AG09309 (cell line): ENCODE measurements at regions not wholly inside any gene's neighbourhood (a gene's known extent, or its start where the extent isn't known, plus 50 kb on each side); places are given as distances from the start of the nearest gene placed in this dataset.

Experiments used
- DNase-seq: peaks from one replicate; pipeline ENCODE4 v3.0.0-alpha.2; 2010; ENCODE audit warnings: low read depth
- H3K4me3 ChIP-seq: 2 replicates; pipeline ENCODE4 v1.5.1; 2011; ENCODE audit warnings: mild to moderate bottlenecking, low read depth, low read length, moderate library complexity; ENCODE audit not compliant: control insufficient read depth
- CTCF ChIP-seq: IDR thresholded peaks from 2 replicates; pipeline ENCODE4 v1.5.1; 2011; ENCODE audit warnings: mild to moderate bottlenecking, low read depth, low read length, inconsistent platforms; ENCODE audit not compliant: insufficient read depth, control insufficient read depth; ENCODE audit errors: missing control alignments

DNA sequence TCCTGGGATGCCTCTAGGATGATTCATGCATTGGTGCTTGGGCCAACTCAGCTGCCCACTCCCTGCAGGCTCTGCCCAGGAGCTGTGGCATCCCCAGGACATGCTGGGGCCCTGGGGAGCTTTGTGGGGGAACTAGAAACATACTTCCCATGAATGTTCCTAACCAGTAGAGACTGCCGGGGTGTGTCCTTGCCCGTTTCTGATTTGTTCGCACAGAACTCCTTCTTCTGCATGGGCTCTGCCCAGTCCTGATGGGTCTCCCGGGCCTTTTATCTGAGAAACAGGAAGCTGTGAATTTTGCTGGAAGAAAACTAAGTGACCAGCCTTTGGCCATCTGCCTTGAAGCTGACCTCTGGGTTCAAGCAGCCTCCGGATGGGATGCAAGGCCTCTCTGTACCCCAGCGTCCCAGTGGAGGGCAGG lies 71.6 kb upstream of the RNU6ATAC start:
- TF ChIP-seq CTCF = no peak
- H3K4me3 ChIP-seq = no peak overlapping the region
- DNase-seq = no peak

DNA sequence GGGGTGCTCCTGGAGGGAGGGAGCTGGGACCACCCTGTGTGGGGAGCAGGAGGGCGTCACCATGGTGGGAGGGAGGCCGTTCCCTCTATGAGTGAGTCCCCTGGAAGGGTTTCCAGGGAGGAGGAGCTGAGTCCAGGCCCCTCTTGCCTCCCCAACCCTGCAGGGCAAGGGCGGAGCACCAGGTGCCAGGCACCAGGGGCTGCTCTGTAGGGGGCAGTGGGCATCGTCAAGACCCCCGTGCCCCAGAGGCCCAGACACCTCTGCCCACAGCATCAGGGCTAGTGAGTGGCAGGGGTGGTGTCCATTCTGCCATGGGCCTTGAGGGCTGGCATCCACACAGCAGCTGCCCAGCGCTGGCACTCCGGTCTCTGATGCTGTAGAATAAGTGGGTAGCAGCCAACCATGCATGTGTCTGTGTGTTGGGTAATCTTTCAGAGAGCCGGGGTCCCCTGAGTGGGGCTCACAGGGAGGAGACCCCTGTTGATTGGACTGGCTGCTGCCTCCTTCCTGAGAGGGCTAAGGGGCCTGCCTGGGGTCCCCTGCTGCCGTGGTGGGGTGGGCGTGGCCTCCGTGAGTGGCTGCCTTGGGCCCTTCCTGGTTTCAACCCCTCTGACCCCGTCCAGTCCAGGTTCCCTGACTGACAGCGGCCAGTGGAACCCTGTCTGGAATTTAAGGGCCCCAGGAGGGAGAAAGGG lies 72.7 kb upstream of the RNU6ATAC start:
- no peak overlapping the region for H3K4me3 ChIP-seq
- DNase-seq = no peak
- TF ChIP-seq CTCF = no peak

- DNase-seq = no peak
- TF ChIP-seq CTCF = no peak
Measured at GRCh38 chr9:134237630-134238265, 73.4 kb upstream of the RNU6ATAC start.

GRCh38 chr9:134239130-134239903 lies 75.0 kb upstream of the RNU6ATAC start:
- no peak for TF ChIP-seq CTCF
- DNase-seq = no peak
- no peak overlapping the region for H3K4me3 ChIP-seq

More at GRCh38 chr9:134237630-134238265, 73.4 kb upstream of the RNU6ATAC start:
- H3K4me3 ChIP-seq = no peak overlapping the region

GRCh38 chr9:134239939-134240338 lies 75.6 kb upstream of the RNU6ATAC start:
- no peak overlapping the region for H3K4me3 ChIP-seq
- DNase-seq = no peak
- TF ChIP-seq CTCF = no peak

DNA sequence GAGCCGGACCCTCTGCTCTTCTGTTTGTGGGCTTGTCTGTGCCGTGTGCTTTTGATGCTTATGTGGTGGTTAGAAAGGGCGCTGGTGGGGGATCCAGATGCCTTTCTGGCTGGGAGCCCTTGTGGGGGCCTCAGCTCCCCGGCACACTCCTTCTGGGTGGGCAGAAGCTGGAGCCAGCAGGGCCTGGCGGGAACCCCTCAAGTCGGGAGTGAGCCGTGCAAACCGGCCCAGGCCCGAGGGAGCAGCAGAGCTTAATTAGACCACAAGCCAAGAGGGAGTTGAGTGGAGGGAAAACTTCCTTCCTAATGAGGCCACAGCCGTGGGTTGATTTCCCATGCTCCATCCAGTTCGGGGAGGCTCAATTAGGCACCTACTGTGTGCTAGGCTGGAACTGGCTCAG lies 76.0 kb upstream of the RNU6ATAC start:
- no peak for DNase-seq
- no peak overlapping the region for H3K4me3 ChIP-seq
- TF ChIP-seq CTCF = no peak
